Stimulated activated naive CD4-positive, alpha-beta T cell (primary cell): ENCODE measurements at regions not wholly inside any gene's neighbourhood (a gene's known extent, or its start where the extent isn't known, plus 50 kb on each side); places are given as distances from the start of the nearest gene placed in this dataset.

Experiments used
- DNase-seq, 6 experiments: peaks; one replicate each; lab custom pipeline; 2025; lab: John Stamatoyannopoulos, UW

- no peak for DNase-seq
Measured at GRCh38 chr4:111494471-111494870, 650.8 kb upstream of the FAM241A start.

GRCh38 chr4:111494971-111495370 is 650.3 kb upstream of the FAM241A start:
- no peak for DNase-seq

DNA sequence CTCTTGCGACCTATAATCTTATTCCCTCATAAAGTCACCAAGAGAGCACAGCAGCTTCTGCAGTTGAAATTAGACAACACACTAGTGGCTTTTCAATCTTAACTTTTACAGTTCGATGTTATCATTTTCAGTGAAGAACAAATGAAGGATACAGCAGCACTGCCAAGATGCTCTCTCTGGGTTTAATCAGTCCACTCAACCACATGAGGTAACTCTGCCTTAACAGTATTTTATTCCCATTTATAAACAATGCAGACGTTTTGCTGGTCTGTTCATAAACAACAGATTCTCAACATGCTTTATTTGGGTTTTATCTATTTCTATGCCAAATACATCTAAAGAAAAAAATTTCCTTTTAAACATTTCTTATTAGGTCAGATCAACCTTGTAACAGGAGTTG is 646.0 kb upstream of the FAM241A start:
- no peak for DNase-seq

DNA sequence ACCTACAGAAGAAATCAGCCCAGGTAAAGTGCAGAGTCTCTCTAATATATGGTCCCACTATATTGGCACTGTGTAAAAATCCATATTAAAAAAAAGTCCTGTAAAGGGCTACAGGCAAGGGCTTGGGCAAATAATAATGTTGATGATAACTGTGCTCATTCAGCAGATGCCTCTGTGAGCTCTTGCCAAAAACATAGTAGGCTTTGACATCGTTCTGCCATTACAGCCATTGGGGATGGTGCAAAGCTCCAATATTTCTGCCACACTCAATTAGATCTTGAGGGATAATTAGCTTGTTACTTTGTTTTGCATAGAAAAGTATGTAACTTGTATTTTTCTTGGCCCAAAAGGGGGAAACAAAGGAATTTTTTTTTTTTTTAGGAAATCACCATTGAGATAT is 645.5 kb upstream of the FAM241A start:
- no peak for DNase-seq

- no peak for DNase-seq
Measured at GRCh38 chr4:111500858-111501257, 644.4 kb upstream of the FAM241A start.

DNA sequence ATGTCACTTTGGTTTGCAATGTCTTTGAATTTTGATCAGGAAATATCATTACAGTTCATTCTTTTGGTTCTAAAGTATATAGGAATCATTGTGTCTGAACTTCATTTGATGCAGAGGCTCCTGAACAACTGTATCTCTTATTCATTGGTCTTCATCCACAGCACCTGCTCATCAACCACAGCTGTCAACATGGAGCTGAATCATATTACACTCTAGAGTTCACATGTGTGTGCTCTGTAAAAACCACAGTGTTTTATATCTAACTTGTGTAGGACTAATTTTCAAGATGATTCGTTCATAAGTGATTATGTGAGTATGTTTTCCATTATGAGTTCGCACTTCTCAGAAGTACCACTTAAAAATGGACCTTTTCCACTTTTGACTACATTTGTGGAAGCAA is 643.3 kb upstream of the FAM241A start:
- DNase-seq: no peak

GRCh38 chr4:111502626-111503025 is 642.6 kb upstream of the FAM241A start:
- DNase-seq: no peak

- no peak for DNase-seq
Measured at GRCh38 chr4:111506706-111507105, 638.5 kb upstream of the FAM241A start.

GRCh38 chr4:111510535-111510934 is 634.7 kb upstream of the FAM241A start:
- no peak for DNase-seq

GRCh38 chr4:111512081-111512783 is 633.0 kb upstream of the FAM241A start:
- no peak for DNase-seq

DNA sequence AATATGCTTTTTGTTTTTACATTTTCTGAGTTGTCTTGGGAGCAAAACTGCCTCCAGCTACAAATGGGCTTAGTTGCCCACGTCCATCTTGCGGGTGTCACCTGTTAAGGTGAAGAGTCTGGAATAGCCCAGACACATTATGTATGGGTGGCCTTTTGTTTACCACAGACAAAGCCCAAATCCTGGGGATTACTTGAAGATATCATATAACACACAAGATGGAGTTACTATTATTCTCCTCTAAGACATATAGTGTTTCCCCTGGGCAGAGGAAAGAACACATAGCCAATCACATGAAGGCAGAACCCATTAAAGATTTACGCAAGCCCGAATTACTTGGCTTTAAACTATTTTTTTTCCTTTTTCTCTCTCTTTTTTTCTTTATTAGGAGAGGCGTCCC is 625.6 kb upstream of the FAM241A start:
- DNase-seq: no peak

- no peak for DNase-seq
Measured at GRCh38 chr4:111530446-111530845, 614.8 kb upstream of the FAM241A start.

- no peak for DNase-seq
Measured at GRCh38 chr4:111535792-111536191, 609.5 kb upstream of the FAM241A start.

DNA sequence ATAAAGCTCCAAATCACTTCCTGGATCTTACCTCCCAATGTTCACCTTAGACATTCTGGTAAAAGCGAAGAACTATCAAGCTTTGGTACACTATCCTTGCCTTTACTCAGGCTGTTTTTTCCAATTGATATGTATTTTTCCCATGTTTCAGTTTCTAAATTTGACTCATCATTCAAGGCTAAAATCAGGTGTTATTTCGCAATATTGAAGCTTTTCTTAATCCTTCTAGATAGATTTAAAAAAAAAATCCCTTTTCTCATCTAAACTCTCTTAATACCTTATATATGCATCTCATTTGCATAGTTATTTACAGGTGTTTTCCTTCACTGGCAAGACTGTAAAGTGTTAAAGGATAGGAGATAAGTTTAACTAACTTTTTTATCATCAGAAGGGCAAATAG is 608.1 kb upstream of the FAM241A start:
- no peak for DNase-seq

DNA sequence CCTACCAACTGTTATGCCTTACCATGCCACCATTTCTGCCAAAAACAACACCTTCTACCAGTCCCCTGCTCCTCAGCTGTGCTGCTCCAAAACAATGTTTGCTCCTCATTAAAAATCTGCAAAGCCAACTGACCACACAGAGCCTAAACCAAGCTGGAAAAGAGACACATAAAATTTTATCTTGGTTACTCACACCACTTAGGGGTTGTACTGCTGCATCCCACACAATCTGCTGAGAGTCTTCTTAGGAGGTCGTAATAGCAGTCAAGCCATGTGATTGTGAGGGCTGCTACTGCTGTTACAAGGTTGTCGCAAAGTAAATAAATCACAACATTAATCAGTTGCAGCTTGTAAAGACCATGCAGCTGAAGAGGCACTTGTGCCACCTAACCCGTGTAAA is 607.4 kb upstream of the FAM241A start:
- no peak for DNase-seq

GRCh38 chr4:111540671-111541070 is 604.6 kb upstream of the FAM241A start:
- DNase-seq: no peak

- no peak for DNase-seq
Measured at GRCh38 chr4:111542056-111542455, 603.2 kb upstream of the FAM241A start.

DNA sequence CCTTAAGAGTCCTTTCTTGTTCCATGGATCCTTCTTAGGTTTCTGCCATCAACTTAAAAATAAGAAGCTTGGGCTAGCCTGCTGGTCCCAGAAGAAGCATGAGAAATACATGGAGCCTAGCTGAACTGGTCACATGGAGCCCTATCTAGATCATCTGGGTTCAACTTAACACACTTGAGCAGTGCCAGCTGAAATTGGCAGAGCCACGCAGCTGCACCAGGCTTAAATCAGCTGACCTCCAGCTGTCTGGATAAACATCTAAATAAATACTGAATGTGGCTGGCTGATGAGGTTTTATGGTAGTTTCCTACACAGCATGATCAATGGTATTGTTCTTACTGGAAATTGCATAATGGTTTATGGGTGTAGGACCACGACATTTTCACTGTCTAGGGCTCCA is 598.4 kb upstream of the FAM241A start:
- DNase-seq: no peak

GRCh38 chr4:111556141-111556781 is 589.0 kb upstream of the FAM241A start:
- no peak for DNase-seq

- DNase-seq: no peak
Measured at GRCh38 chr4:111556851-111557250, 588.4 kb upstream of the FAM241A start.

- DNase-seq: no peak
Measured at GRCh38 chr4:111562826-111563225, 582.4 kb upstream of the FAM241A start.

GRCh38 chr4:111572470-111572869 is 572.8 kb upstream of the FAM241A start:
- no peak for DNase-seq

GRCh38 chr4:111573386-111573785 is 571.9 kb upstream of the FAM241A start:
- no peak for DNase-seq

GRCh38 chr4:111579767-111580166 is 565.5 kb upstream of the FAM241A start:
- no peak for DNase-seq
